ENCODE measurements at regions not wholly inside any gene's neighbourhood (a gene's known extent, or its start where the extent isn't known, plus 50 kb on each side); places are given as distances from the start of the nearest gene placed in this dataset.
"Not testable (repeated sequence)": the region's sequence is repeated elsewhere in the genome, so short reads cannot be mapped to it uniquely, and the experiment has no call there.

DNA sequence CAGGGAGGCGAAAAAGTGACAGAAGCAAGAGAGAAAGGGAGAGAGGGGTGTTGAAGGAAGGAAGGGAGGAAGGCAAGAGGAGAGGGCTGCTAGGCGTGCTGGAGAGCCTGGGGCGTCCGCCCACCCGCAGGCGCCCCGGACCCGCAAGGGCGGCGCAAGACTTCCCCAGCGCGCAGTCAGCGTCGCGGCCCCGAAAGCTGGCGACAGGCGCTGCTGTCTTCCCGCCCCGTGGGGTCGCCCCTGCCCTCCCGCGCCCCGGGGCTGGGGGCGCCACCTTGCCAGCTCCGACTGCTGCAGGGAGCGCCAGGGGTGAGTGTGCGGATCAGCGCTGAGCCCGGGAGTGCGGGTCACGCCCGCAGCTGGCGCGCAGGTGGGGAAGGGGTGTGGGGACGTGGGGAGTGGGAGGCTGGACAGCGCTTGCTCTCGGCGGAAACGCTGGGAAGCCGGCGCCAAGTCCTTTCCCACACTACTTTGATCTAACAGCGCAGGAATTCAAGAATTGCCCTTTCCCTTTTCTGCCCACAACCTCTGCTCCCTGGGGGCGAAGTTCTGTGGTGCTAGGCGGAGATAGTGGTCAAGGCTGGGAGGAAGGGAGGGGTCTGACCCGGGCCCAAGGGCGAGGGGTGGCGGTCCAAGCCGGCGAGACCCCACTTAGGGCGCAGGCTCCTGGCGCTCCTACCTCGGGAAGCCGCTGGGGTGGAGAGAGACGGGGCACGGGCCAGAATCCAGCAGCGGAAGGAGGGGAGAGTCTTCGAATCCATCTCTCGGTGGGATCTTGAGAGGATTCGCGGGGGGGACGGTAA lies 266.1 kb downstream of the CGGBP1 start, which contains the start of gene HTR1F:
Gene HTR1F (plus strand): TSS at position 173 of the 803 bp plus-strand sequence.
- no peak for DNase-seq

DNA sequence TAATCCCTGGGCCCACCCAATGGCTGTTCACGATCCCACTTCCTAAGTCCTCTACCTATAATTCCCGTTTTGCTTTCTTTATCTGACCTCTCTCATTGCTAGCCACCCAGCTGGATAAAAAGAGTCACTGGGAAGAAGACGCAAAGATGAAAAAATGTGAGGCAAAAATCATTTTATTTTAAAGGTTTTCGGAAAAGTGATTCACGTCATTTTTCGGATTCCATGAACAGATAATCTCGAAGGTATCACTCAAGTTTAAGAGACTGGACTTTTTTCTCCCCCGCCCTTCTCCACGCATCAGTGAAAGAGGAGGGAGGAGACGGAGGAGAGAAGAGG lies 266.6 kb downstream of the CGGBP1 start:
- DNase-seq = no peak

DNA sequence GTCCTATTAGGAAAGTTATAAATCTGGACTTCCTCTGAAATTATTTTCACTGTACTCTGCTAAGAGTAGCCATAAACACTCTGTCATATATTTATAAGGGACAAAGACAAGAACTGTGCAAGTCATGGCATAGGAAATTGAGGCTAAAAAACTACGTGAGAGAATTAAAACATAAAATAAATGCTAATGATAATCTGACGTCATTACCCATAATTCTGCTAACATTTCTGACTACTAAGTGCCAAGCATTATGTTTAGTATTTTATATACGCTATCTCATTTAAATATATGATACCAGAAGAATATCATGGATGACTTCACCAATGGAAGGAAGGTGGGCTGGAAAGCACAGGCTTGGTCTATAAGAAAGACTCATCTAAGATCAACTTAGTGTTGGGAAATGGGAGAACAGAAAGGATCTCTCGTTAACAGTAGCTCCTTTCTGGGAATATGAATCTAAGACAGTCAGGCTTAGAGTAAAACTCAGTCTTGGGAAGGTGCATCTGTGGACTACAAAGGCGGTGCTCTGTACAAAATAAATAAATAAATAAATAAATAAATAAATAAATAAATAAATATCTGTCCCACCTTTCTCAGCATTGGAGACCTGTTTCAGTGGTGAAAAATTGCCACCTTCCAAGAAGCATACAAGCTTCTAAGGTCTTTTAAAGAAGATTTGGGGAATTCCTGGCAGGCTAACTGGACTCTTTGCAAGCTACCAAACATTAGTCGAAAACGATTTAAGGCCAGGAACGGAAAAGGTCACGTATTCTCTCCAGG lies 267.4 kb downstream of the CGGBP1 start:
- no peak for DNase-seq

DNA sequence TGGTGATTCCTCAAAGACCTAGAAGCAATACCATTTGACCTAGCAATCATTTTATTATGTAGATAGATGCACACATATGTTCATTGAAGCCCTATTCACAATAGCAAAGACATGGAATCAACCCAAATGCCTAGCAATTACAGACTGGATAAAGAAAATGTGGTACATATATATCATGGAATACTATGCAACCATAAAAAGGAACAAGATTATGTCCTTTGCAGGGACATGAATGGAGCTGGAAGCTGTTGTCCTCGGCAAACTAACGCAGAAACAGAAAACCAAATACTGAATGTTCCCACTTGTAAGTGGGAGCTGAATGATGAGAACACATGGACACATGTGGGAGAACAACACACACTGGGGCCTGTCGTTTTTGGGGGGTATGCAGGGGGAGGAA lies 269.8 kb downstream of the CGGBP1 start:
- DNase-seq = not testable (repeated sequence)

DNA sequence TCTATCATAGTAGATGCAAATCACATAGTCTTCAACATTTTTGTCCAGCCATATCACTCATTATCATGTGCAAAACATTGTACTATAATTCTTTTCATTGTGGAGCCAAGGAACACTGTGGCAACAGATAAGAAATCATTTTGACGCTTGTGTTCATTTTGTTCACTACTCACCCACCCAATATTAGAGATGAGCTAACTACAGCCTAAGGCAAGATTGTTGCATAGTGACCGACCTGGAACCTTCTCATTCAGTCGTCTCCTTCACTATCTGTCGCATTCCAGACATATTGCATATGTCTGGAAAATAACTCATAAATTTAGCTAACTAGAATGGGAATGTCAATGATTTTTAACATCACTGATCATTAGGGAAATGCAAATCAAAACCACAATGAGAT lies 270.3 kb downstream of the CGGBP1 start:
- no peak for DNase-seq

DNA sequence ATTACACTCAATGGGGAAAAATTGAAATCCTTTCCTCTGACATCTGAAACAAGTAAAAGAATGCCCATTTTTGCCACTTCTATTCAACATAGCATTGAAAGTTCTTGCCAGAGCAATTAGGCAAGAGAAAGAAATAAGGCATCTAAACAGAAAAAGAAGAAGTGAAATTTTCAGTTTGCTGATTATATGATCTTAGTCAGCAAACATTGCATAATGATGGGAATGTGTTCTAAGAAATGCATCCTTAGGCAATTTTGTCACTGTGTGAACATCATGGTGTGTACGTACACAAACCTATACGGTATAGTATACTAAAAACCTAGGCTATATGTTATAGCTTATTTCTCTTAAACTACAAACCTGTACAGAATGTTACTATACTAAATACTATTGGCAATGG lies 278.0 kb downstream of the CGGBP1 start:
- no peak for DNase-seq

DNA sequence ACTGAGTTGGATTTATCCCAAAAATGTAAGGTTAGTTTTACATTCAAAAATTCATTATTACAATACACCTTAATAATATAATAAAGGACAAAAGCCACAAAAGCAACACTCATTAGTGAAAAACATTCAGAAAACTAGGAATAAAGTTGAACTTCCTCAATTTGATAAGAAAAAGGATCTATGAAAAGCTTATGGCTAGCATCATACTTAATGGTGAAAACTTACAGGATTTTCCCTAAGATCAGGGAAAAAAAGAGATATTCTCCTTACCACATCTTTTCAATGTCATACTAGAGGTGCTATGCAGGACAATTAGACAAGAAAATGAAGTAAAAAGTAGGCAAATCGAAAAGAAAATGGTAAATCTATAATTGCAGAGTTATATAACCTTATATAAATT lies 279.9 kb downstream of the CGGBP1 start:
- DNase-seq = no peak

DNA sequence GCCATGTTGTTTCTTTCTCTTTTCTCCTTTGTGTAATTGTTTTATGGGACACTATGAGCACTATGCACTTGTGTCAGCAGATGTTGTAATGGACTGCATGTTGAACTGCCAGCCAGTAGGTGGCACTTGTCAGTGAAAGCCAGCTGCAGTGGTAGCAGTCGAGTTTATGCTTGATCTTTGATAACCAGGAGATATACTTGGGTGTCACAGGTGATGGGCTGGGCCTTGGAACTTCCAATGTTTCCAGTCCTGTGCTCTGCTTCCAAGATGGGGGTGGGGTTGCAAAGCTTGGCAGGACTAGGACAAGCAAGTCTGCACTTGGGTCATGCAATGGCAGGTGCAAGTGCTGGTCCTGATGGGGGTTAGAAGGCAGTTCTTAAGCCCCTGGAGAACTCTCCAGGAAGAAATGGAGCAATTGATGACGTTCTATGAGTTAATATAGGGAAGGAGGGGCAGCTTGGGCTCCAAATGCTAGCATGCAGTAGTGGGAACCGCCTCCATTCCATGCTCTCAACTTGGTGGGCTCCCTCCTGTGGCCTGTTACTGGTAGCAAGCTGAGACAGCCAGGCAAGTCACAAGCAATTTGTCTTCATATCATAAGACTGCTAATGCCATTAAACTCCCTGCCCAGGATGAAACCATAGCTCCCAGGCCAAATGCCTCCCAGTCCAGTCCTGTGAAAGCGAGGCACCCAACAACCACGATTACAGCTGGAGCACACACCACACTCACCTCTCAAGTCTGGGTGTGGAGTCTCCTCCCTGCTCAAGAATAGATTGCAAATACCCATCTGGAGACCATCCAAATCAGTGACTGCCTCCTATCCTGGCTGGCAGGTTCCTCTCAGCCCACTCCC lies 287.2 kb downstream of the CGGBP1 start:
- DNase-seq = no peak

DNA sequence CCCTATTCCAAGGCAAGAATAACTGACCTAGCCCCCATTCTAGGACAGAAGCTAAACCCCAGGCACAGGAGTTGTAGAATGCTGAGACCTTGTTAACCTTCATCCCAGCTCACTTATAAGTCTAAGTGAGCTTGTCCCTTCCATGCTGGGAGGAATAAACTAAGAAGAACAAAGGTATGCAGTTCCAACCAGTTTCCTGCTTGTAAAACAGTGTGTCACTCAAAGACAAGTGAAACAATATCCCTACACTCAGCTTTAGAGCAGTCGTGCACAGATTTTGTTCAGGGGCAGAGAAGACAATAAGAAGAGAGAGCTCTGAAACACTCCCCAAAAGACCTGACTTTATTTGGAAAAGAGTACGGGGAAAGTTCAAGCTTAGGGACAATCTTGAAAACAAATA lies 292.1 kb downstream of the CGGBP1 start:
- DNase-seq = no peak

DNA sequence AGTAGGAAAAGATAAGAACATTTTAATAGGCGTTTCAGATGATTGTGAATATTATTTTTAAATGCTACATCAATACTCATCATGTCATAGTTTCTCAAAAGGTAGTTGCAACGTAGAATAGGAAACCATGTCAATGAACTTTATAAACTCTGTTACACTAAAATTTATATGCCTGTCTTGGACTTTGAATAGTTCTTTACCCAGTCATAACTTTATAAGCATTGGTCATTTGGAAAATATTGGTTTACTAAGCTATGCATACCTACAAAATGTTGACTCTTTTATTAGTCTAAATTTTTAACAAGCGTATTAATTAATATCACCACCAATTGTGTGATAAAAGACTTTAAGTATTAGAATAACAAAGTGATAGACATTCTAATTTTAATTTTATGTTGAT lies 293.5 kb downstream of the CGGBP1 start:
- DNase-seq = no peak

DNA sequence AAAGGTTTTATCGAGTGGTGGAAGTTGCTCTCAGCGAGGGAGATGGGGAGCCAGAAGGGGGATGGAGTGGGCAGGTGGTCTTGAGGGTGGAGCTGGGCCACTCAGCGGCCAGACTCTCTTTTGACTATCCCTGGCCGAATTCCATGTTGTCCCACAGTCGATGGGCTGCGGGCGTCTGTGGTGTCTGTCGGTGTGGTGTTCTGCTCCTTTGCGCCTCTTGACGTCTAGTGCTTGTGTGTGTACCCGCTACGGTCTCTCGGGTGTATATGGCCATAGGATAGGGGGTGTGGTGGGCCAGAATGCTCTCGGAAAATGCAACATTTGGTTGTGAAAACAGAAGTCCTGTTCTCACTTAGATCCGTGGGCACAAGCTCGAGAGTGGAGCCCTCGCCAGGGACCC lies 297.0 kb downstream of the CGGBP1 start:
- DNase-seq = no peak

DNA sequence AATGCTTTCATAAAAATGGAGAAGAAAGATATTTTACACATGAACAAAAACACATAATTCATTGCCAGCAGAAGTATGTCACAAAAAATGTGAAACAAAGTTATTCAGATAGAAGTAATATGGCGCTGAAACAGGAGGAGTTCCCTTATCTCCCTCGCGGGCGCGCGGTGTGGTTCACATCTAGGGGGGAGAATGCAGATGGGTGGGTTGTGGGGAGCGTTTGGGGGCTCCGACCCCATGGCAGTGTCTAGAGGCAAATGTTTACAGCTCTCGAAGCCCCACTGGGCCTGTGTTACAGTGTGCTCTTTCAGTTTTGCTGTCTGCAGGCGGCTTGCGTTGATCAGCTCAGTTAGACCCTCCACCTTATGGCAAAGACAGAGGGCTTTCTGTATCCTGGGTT lies 297.5 kb downstream of the CGGBP1 start:
- no peak for DNase-seq

DNA sequence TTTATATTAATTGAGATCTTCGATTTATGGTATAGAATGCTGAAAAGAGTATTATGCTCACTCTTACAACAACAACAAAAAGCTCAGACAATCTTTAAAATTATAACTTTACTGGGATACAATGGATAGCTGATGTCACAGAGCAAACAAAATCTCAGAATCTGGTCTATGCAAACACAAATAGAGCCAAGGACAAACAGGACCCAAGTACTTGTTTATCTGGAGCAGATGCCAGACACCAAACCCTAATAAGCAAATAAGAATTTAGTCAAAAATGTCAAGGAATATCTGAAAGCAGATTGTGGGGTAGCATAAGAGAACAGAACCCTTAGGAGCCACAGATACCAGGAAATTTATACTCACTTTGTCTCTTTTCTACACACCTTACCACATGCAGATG lies 302.2 kb downstream of the CGGBP1 start:
- DNase-seq = no peak

DNA sequence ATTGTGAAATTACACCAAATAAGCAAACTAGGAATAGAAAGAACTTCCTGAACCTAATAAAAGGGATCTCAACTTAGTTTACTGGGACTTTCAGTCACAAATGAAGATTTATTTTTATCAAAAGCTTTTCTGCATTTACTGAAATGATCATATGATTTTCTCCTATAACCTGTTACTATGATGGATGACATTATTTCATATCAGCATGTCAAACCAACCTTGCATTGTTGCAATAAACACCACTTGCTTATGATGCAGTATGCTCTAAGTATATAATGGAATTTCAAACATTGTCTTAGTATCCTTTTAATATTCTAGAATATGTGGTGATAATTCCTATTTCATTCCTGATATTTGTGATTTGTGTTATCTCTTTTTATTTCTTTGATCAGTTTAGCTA lies 303.0 kb downstream of the CGGBP1 start:
- no peak for DNase-seq

DNA sequence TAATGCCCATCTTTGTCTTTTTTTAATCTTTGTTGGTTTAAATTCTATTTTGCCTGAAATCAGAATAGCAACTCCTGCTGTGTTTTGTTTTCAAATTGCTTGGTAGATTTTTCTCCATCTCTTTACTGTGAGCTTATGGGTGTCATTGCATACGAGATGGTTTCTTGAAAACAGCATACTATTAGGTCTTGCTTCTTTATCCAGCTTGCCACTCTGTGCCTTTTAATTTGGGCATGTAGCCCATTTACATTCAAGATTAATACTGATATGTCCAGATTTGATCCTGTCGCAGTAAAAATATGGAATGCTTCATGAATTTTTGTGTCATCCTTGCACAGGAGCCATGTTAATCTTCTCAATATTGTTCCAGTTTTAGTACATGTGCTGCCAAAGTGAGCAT lies 316.6 kb downstream of the CGGBP1 start:
- no peak for DNase-seq

DNA sequence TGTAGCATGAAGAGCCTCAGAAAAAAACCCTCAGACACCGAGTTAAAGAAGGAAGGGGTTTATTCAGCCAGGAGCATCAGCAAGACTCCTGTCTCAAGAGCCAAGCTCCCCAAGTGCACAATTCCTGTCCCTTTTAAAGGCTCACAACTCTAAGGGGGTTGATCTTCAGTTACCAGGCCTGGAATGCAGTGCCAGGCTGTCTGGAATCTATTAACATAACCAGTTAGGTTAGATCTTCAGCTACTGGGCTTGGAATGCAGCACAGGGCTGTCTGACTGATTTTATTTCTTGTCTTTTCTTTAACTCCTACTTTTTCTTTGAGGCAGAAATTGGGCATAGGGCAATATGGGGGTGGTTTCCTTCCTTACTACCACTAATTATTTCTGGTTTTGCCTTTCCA lies 317.9 kb downstream of the CGGBP1 start:
- not testable (repeated sequence) for DNase-seq

DNA sequence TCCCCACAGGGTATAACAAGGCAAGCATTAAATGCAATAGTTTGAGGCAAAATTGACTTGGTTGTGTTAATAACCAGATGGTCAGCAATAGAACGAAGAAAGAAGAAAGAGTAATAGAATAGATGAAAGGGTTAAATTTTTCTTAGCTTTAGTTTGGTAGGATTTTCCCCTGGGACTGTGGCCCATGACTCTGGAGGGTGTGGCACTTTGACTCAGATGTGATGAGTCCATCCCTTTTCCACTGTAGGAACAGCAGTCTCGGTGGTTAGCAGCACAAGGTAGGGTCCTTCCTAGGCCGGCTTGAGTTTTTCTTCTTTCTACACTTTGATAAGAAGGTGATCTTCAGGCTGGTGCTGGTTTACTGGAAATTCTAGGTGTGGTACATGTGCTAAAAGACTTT lies 321.0 kb downstream of the CGGBP1 start:
- not testable (repeated sequence) for DNase-seq

DNA sequence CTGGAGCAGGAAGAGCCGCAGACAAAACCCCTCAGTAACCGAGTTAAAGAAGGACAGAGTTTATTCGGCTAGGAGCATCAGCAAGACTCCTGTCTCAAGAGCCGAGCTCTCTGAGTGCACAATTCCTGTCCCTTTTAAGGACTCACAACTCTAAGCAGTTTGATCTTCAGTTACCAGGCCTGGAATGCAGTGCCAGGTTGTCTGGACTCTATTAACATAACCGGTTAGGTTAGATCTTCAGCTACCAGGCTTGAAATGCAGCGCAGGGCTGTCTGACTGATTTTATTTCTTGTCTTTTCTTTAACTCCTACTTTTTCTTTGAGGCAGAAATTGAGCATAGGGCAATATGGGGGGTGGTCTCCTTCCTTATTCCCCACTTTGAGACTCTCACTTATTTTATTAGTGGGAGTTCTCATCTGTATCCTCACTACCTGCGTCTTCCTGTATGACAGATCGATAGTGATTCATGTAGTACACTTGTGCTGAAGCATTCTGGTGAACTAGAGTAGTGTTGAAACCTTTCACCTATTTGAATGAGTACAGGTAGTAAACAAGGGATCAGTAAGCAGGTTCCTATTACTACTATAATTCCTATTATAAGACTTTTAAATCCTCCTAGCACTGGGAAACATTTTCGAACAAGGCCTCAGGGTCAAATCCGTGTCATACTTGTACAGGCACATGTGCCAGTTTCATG lies 325.0 kb downstream of the CGGBP1 start:
- no peak for DNase-seq

DNA sequence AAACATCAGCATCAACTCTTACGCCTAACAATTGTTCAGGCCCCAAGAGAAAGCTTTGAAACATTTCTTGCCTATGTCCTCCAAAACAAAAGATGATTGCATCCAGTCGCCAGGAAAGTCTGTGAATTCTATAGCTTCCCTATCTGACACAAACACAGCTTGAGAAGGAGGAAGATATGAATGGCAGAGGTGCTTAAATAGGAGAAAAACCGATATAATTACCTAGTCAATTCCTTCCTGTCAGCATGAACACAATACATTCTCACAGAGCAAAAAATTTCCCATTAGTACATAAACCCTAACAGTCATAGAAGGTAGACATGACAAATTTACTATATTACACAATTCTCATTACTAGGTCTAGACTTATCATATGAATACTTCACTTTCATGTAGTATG lies 326.5 kb downstream of the CGGBP1 start:
- no peak for DNase-seq

DNA sequence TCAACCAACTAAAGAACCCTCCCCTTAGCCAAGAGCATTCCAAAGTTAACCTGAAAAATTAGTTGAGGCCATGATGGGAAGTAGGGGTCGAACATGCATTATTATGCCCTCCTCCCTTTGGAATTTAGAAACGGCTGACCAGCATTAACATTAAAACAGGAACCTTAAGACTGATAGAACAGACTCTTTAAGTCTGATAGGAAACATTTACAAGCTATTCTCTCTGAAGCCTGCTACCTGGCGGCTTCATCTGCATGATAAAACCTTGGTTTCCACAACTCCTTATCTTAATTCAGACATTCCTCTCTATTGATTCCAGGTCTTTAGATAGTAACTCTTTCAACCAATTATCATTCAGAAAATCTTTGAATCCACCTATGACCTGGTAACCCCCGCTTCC lies 331.0 kb downstream of the CGGBP1 start:
- DNase-seq = no peak

DNA sequence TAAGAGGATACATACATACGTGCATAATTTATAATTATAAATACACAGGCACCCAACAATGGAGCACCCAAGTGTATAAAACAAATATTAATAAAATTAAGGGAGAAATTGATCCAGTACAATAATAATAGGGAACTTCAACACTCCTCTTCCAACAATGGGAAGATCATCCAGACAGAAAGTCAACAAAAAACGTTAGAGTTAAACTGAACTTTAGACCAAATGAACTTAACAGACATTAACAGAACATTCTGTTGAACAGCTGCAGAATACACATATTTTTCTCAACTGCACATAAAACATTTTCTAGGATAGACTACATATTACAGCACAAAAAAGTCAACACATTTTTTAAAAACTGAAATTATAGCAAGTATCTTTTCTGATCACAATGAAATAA lies 339.7 kb downstream of the CGGBP1 start:
- no peak for DNase-seq

DNA sequence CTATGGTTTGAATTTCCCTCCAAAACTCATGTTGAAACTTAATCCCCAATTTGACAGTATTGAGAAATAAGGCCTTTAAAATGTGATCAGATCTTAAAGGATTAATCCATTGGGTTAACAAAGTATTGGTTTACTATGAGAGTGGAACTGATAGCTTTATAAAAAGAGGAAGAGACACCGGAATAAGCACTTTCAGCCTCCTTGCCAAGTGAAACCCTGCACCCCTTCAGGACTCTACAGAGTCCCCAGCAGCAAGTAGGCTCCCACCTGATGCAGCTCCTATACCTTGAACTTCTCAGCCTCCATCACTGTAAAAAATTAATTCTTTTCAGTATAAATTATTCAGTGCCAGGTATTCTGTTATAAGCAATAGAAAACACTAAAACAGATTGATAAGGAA lies 348.3 kb downstream of the CGGBP1 start:
- no peak for DNase-seq

DNA sequence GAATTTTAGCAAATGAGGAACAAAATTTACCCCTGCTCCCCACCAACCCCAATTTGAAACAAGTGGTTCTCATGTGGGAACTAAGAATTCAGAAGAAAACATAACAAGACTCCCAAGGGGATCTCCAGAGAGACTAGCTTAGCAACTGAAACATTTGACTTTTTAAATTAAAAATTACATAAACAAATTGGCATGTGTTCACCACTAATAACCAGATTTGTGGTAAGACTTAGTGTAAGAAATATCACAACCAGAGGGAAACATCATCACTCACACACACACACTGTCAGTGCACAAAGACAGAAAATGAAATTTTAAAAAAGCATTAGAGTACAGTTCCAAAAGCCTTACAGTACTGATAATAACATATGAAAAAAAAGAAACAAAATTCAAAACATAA lies 348.8 kb downstream of the CGGBP1 start:
- DNase-seq = no peak
